Mammary epithelial cell (primary cell): ENCODE measurements at regions not wholly inside any gene's neighbourhood (a gene's known extent, or its start where the extent isn't known, plus 50 kb on each side); places are given as distances from the start of the nearest gene placed in this dataset.

Experiments
- EZH2 ChIP-seq: IDR thresholded peaks from 2 replicates; pipeline ENCODE4 v1.6.1; 2012; ENCODE audit warnings: low read length, inconsistent platforms, borderline replicate concordance
- TF ChIP-seq, protein P1 (sequence below), 2 donors: IDR thresholded peaks in 1 of 2; conservative IDR thresholded peaks in 1 of 2; 2 replicates each; pipeline ENCODE4 v1.5.1; 2011 to 2012; ENCODE audit warnings: inconsistent platforms in 2 of 2, low read length in 2 of 2, mild to moderate bottlenecking in 2 of 2, control low read depth in 1 of 2, low read depth in 1 of 2; ENCODE audit not compliant: insufficient read depth in 1 of 2; ENCODE audit errors: extremely low read depth in 1 of 2

DNA sequence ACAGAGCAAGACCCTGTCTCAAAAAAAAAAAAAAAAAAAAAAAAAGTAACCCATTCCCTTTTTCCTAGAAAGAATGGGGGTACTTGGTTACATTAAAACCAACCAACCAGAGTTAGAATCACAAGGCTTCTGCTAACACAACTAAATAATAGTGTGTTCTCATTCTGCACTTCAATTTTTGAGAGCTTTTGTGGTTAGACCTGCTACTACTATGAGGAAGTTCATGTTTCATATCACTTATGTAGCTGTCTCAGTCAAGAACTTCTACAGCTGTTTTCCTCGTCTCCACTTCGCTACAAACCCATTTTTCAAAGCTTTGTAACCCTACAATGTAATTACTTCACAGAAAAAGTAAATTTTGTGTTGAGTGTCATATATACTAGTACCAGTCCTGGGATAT is 58.3 kb downstream of the PDHA2 start:
- TF ChIP-seq, protein P1, sequence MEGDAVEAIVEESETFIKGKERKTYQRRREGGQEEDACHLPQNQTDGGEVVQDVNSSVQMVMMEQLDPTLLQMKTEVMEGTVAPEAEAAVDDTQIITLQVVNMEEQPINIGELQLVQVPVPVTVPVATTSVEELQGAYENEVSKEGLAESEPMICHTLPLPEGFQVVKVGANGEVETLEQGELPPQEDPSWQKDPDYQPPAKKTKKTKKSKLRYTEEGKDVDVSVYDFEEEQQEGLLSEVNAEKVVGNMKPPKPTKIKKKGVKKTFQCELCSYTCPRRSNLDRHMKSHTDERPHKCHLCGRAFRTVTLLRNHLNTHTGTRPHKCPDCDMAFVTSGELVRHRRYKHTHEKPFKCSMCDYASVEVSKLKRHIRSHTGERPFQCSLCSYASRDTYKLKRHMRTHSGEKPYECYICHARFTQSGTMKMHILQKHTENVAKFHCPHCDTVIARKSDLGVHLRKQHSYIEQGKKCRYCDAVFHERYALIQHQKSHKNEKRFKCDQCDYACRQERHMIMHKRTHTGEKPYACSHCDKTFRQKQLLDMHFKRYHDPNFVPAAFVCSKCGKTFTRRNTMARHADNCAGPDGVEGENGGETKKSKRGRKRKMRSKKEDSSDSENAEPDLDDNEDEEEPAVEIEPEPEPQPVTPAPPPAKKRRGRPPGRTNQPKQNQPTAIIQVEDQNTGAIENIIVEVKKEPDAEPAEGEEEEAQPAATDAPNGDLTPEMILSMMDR (conservative IDR thresholded peaks at IDR 0.05 in 1 of 2, IDR thresholded peaks at IDR 0.05 in 1 of 2; ENCODE audit: extremely low read depth in 1 of 2, insufficient read depth in 1 of 2, low read depth in 1 of 2, low read length in 2 of 2), result no peak
- no peak for TF ChIP-seq EZH2
